ENCODE measurements at regions not wholly inside any gene's neighbourhood (a gene's known extent, or its start where the extent isn't known, plus 50 kb on each side); places are given as distances from the start of the nearest gene placed in this dataset.

- no peak overlapping the region for H3K27ac Mint-ChIP-seq (ENCODE audit: unreplicated experiment)
- no peak overlapping the region for H3K4me3 Mint-ChIP-seq (ENCODE audit: unreplicated experiment)
- BruUV-seq (replicated peaks) = no TSS peak
- Histone ChIP-seq H3K4me3 (ENCODE audit: low read depth, low read length) (no peak overlapping the region), H3K9me3 (peaks cover 7% of the 10 kb centered on the region; the same call in 1 of the 2 replicates), H3K4me1 (peaks cover 18% of the 10 kb centered on the region), H3K36me3 (ENCODE audit: control insufficient read depth, insufficient read depth, low read length) (no peaks in the 10 kb centered on the region), H3K27me3 (replicated peaks; ENCODE audit: control insufficient read depth, insufficient read depth, low read length) (no peaks in the 10 kb centered on the region)
- H3K27me3 Mint-ChIP-seq (ENCODE audit: insufficient read depth, unreplicated experiment) = no peaks in the 10 kb centered on the region
- no peak for DNase-seq
- H3K9me3 Mint-ChIP-seq (ENCODE audit: unreplicated experiment) = no peaks in the 10 kb centered on the region
- intact Hi-C loops (cut with micrococcal nuclease; ENCODE audit: unreplicated experiment) = no loop called here
- ChIA-PET POLR2A (no interaction called here), CTCF (no interaction called here)
- no peaks in the 10 kb centered on the region for H3K36me3 Mint-ChIP-seq (ENCODE audit: insufficient read depth, unreplicated experiment)
- TF ChIP-seq, protein P1, sequence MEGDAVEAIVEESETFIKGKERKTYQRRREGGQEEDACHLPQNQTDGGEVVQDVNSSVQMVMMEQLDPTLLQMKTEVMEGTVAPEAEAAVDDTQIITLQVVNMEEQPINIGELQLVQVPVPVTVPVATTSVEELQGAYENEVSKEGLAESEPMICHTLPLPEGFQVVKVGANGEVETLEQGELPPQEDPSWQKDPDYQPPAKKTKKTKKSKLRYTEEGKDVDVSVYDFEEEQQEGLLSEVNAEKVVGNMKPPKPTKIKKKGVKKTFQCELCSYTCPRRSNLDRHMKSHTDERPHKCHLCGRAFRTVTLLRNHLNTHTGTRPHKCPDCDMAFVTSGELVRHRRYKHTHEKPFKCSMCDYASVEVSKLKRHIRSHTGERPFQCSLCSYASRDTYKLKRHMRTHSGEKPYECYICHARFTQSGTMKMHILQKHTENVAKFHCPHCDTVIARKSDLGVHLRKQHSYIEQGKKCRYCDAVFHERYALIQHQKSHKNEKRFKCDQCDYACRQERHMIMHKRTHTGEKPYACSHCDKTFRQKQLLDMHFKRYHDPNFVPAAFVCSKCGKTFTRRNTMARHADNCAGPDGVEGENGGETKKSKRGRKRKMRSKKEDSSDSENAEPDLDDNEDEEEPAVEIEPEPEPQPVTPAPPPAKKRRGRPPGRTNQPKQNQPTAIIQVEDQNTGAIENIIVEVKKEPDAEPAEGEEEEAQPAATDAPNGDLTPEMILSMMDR (IDR thresholded peaks at IDR 0.05; ENCODE audit: insufficient read depth in 1 of 2, low read depth in 1 of 2, low read length in 1 of 2, severe bottlenecking in 1 of 2, unreplicated experiment in 1 of 2) = no peak
- peaks cover 10% of the 10 kb centered on the region for H3K4me1 Mint-ChIP-seq (ENCODE audit: low read depth, unreplicated experiment)
Measured at GRCh38 chr21:27725916-27726315, 759.0 kb upstream of the ADAMTS5 start.

DNA sequence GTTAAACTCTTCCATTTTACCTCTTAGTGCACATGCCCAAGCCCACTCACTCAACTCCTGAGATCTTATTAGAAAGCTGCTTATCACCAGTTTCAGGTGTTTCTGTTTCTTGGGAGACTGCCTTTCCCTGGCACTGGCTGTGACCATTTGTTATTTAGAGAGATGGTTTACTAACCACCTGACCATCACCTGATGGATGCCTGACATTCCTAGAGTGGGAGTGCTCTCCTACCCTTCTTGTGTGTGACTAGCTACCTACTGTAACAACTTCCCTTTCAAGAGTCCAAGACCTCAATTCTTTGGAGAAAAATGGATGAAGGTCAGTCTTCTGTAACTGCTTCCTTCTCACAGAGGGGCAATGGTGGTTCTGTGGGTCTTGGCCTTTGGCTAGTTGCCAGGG, 755.2 kb upstream of the ADAMTS5 start:
- H3K36me3 ChIP-seq (ENCODE audit: control insufficient read depth, insufficient read depth, low read length) = no peaks in the 10 kb centered on the region
- H3K4me1 ChIP-seq = peaks cover 18% of the 10 kb centered on the region
- no peaks in the 10 kb centered on the region for H3K27me3 ChIP-seq (replicated peaks; ENCODE audit: control insufficient read depth, insufficient read depth, low read length)
- no peaks in the 10 kb centered on the region for H3K36me3 Mint-ChIP-seq (ENCODE audit: insufficient read depth, unreplicated experiment)
- H3K27me3 Mint-ChIP-seq (ENCODE audit: insufficient read depth, unreplicated experiment) = no peaks in the 10 kb centered on the region
- H3K9me3 Mint-ChIP-seq (ENCODE audit: unreplicated experiment) = no peaks in the 10 kb centered on the region
- H3K9me3 ChIP-seq = peaks cover 7% of the 10 kb centered on the region; the same call in 1 of the 2 replicates
- H3K27ac Mint-ChIP-seq (ENCODE audit: unreplicated experiment) = peak overlapping the region; percentile 83
- CTCF ChIA-PET = no interaction called here
- DNase-seq = peak; percentile 18 to 50
- TF ChIP-seq, protein P1 (IDR thresholded peaks at IDR 0.05; ENCODE audit: insufficient read depth in 1 of 2, low read depth in 1 of 2, low read length in 1 of 2, severe bottlenecking in 1 of 2, unreplicated experiment in 1 of 2) = no peak
- intact Hi-C loops (cut with micrococcal nuclease; ENCODE audit: unreplicated experiment) = no loop called here
- BruUV-seq (replicated peaks) = no TSS peak
- POLR2A ChIA-PET = no interaction called here
- no peak overlapping the region for H3K4me3 ChIP-seq (ENCODE audit: low read depth, low read length)
- peak overlapping the region; percentile 44 for H3K4me3 Mint-ChIP-seq (ENCODE audit: unreplicated experiment)
- peaks cover 10% of the 10 kb centered on the region for H3K4me1 Mint-ChIP-seq (ENCODE audit: low read depth, unreplicated experiment)

GRCh38 chr21:27721675-27722074, 754.8 kb upstream of the ADAMTS5 start:
- Histone ChIP-seq H3K36me3 (ENCODE audit: control insufficient read depth, insufficient read depth, low read length) (no peaks in the 10 kb centered on the region), H3K4me1 (peaks cover 18% of the 10 kb centered on the region), H3K4me3 (ENCODE audit: low read depth, low read length) (no peak overlapping the region), H3K9me3 (peaks cover 7% of the 10 kb centered on the region; the same call in 1 of the 2 replicates), H3K27me3 (replicated peaks; ENCODE audit: control insufficient read depth, insufficient read depth, low read length) (no peaks in the 10 kb centered on the region)
- CTCF ChIA-PET = no interaction called here
- Mint-ChIP-seq H3K27me3 (ENCODE audit: insufficient read depth, unreplicated experiment) (no peaks in the 10 kb centered on the region), H3K27ac (ENCODE audit: unreplicated experiment) (peak overlapping the region; percentile 83), H3K4me1 (ENCODE audit: low read depth, unreplicated experiment) (peaks cover 10% of the 10 kb centered on the region), H3K9me3 (ENCODE audit: unreplicated experiment) (no peaks in the 10 kb centered on the region), H3K36me3 (ENCODE audit: insufficient read depth, unreplicated experiment) (no peaks in the 10 kb centered on the region), H3K4me3 (ENCODE audit: unreplicated experiment) (peak overlapping the region; percentile 44)
- intact Hi-C loops (cut with micrococcal nuclease; ENCODE audit: unreplicated experiment) = no loop called here
- TF ChIP-seq, protein P1 (IDR thresholded peaks at IDR 0.05; ENCODE audit: insufficient read depth in 1 of 2, low read depth in 1 of 2, low read length in 1 of 2, severe bottlenecking in 1 of 2, unreplicated experiment in 1 of 2) = no peak
- DNase-seq = peak in 1 of 2 experiments; percentile 2
- POLR2A ChIA-PET = no interaction called here
- no TSS peak for BruUV-seq (replicated peaks)

All from Caco-2 (cell line).